Heart right ventricle (tissue), 16 donors: ENCODE measurements at regions not wholly inside any gene's neighbourhood (a gene's known extent, or its start where the extent isn't known, plus 50 kb on each side); places are given as distances from the start of the nearest gene placed in this dataset.
A peak's percentile ranks its signal among the peaks of the same experiment; 100 is the strongest.

Experiments used
- ATAC-seq, 8 donors: fragments of 200-7000 bp; cut with Tn5 transposase; one replicate each; pipeline ENCODE4 v1.9.1; 2020; ENCODE audit warnings: mild to moderate bottlenecking in 8 of 8, moderate library complexity in 8 of 8, moderate number of reproducible peaks in 1 of 8
- DNase-seq, 2 donors: peaks; one replicate each; pipeline ENCODE4 v3.0.0-alpha.2; 2020
- H3K27ac ChIP-seq, 10 donors: fragments of 200-600 bp; sonication (generic) in 2 of 10; one replicate each; pipeline versions ENCODE4 v1.5.0 to v1.8.0; 2020 to 2022; ENCODE audit warnings: mild to moderate bottlenecking in 3 of 10
- H3K27me3 ChIP-seq, 7 donors: fragments of 200-600 bp; one replicate each; pipeline ENCODE4 v1.8.0; 2021 to 2022; ENCODE audit warnings: mild to moderate bottlenecking in 2 of 7
- H3K36me3 ChIP-seq, 9 donors: fragments of 200-600 bp; sonication (generic) in 1 of 9; one replicate each; pipeline versions ENCODE4 v1.5.0 to v1.8.0; 2020 to 2022; ENCODE audit warnings: mild to moderate bottlenecking in 2 of 9
- H3K4me1 ChIP-seq, 9 donors: fragments of 200-600 bp; sonication (generic) in 1 of 9; one replicate each; pipeline versions ENCODE4 v1.5.0 to v1.8.0; 2020 to 2022; ENCODE audit warnings: mild to moderate bottlenecking in 4 of 9
- H3K4me3 ChIP-seq, 10 donors: fragments of 200-600 bp; sonication (generic) in 2 of 10; one replicate each; pipeline versions ENCODE4 v1.5.0 to v1.8.0; 2020 to 2022; ENCODE audit warnings: mild to moderate bottlenecking in 7 of 10, moderate library complexity in 2 of 10
- H3K9me3 ChIP-seq, 11 donors: fragments of 200-600 bp in 10 of 11; sonication (generic) in 2 of 11; one replicate each; pipeline versions ENCODE4 v1.5.0 to v1.8.0; 2013 to 2022; ENCODE audit warnings: mild to moderate bottlenecking in 2 of 11, control low read depth in 1 of 11, moderate library complexity in 1 of 11
- CTCF ChIP-seq, 9 donors: fragments of 200-600 bp; sonication (generic) in 2 of 9; IDR thresholded peaks; one replicate each; pipeline versions ENCODE4 v1.5.0 to v1.8.0; 2021 to 2022; ENCODE audit warnings: antibody characterized with exemption in 9 of 9, mild to moderate bottlenecking in 5 of 9, moderate library complexity in 1 of 9
- WGBS, 2 donors: extraction: QIAGEN DNeasy Blood & Tissue Kit; methylation state at CpG; one replicate each; pipeline ENCODE4 v1.1.7; 2013; ENCODE audit warnings: inconsistent platforms in 1 of 2; 5-methylcytosine and 5-hydroxymethylcytosine counted together
- intact Hi-C, 10 donors: fragments of 100-400 bp; cut with DNase I; formaldehyde crosslinking; loops; one replicate each; pipeline versions ENCODE4 v1.11.1 to v1.14.2; 2022
- donor health status: Arrhythmogenic right ventricular cardiomyopathy.
- donor health status: ischemic (EF 13 %, LVEDD 7.1; RV severe dilation, severe dysfunction).
- donor health status: healthy with polysubstance abuse.
- donor health status: DM: no; HTN: yes; CAD: no.
- donor health status: DM: no; HTN: no; CAD: no.
- donor health status: ischemic (EF 25% LVEDD 6.9; RV normal size, moderate dysfunction).
- donor health status: ischemic (EF 25% LVEDD 5.7; RV mildly dilated, moderate dysfunction).
- donor health status: healthy.
- donor health status: DM: yes; HTN: yes; CAD: no.
- donor health status: Ischemic cardiomyopathy.
- donor health status: ischemic (EF 35%, LVEDD 5.7; RV mildly dilated, moderate dysfunction).
- donor health status: nonischemic (EF 11% LVEDD 7.7; RV severe dilation, severe dysfunction).
- donor health status: DM: yes; HTN: yes; CAD: no.
- donor health status: PGD.
- donor health status: ischemic (EF 29% LVEDD 5.4; RV normal size, mild dysfunction).
- donor health status: nonischemic (EF 23%, LVEDD 6.1; RV moderate dilation, normal function).

- Histone ChIP-seq H3K4me1 (no peaks in the 10 kb centered on the region), H3K9me3 (peaks cover 0 to 18% (median 0%) of the 10 kb centered on the region in 11 donors), H3K27me3 (no peaks in the 10 kb centered on the region), H3K4me3 (no peak overlapping the region), H3K27ac (no peak overlapping the region), H3K36me3 (no peaks in the 10 kb centered on the region)
- no peak for ATAC-seq
- intact Hi-C loops = no loop called here
- no peak for TF ChIP-seq CTCF (IDR thresholded peaks at IDR 0.05)
- no peak for DNase-seq
- WGBS, 2 donors = 74 to 82% methylated on average over 2 of the region's 2 CpGs
Observed at GRCh38 chr6:61592238-61592637, 693.8 kb downstream of the KHDRBS2 start.

- Histone ChIP-seq H3K36me3 (no peaks in the 10 kb centered on the region), H3K27ac (no peak overlapping the region), H3K4me1 (no peaks in the 10 kb centered on the region), H3K9me3 (peaks cover 0 to 32% (median 0%) of the 10 kb centered on the region in 11 donors), H3K27me3 (no peaks in the 10 kb centered on the region), H3K4me3 (no peak overlapping the region)
- peak in 7 of 8 donors; percentile 37 to 70 (median 61) for ATAC-seq
- TF ChIP-seq CTCF (IDR thresholded peaks at IDR 0.05) = no peak
- WGBS, 2 donors = 28 to 31% methylated on average over 3 of the region's 3 CpGs
- intact Hi-C loops = no loop called here
- peak in 1 of 2 donors; percentile 4 for DNase-seq
Observed at GRCh38 chr6:61586934-61587537, 699.0 kb downstream of the KHDRBS2 start.

GRCh38 chr6:61585504-61585903, 700.5 kb downstream of the KHDRBS2 start:
- WGBS, 2 donors = 0 to 1% methylated on average over 2 of the region's 2 CpGs

GRCh38 chr6:61562098-61562497, 723.9 kb downstream of the KHDRBS2 start:
- no peak for DNase-seq
- Histone ChIP-seq H3K4me3 (no peak overlapping the region), H3K27ac (no peak overlapping the region), H3K9me3 (peaks cover 0 to 71% (median 6%) of the 10 kb centered on the region in 11 donors), H3K36me3 (no peaks in the 10 kb centered on the region), H3K4me1 (no peaks in the 10 kb centered on the region), H3K27me3 (no peaks in the 10 kb centered on the region)
- TF ChIP-seq CTCF (IDR thresholded peaks at IDR 0.05) = no peak
- intact Hi-C loops = no loop called here
- ATAC-seq = no peak
- WGBS, 2 donors = 53 to 54% methylated on average over 1 of the region's 1 CpG

More at GRCh38 chr6:61585504-61585903, 700.5 kb downstream of the KHDRBS2 start:
- H3K27me3 ChIP-seq = no peaks in the 10 kb centered on the region
- H3K4me3 ChIP-seq = no peak overlapping the region
- intact Hi-C loops = no loop called here
- no peak overlapping the region for H3K27ac ChIP-seq
- H3K9me3 ChIP-seq = peaks cover 0 to 32% (median 0%) of the 10 kb centered on the region in 11 donors
- H3K36me3 ChIP-seq = no peaks in the 10 kb centered on the region
- ATAC-seq (no peak), DNase-seq (no peak)
- no peak for TF ChIP-seq CTCF (IDR thresholded peaks at IDR 0.05)
- H3K4me1 ChIP-seq = no peaks in the 10 kb centered on the region
